GM19240 (cell line): ENCODE measurements at regions not wholly inside any gene's neighbourhood (a gene's known extent, or its start where the extent isn't known, plus 50 kb on each side); places are given as distances from the start of the nearest gene placed in this dataset.

Source experiments
- DNase-seq: peaks from one replicate; pipeline ENCODE4 v3.0.0; 2011; ENCODE audit warnings: low spot score; ENCODE audit not compliant: insufficient read length

DNA sequence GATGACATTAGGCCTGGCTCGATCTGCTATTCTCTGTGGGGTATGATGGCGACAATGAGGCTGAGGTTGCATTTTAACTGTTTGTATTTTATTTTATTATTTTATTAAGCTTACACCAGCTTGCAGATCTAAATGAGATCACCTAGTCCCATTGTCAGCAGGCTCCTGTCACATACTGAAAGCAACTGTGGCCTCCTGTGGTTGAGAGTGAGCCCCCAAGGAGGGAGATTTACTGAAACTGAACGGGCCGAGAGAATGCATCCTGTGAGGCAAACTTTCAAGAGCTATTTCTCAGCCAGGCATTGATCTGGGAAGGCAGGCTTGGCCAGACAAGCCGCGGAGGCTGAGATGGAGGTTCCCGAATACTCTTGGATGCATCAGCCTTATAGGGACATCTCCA, 210.4 kb upstream of the ARRDC4 start:
- DNase-seq, result no peak

DNA sequence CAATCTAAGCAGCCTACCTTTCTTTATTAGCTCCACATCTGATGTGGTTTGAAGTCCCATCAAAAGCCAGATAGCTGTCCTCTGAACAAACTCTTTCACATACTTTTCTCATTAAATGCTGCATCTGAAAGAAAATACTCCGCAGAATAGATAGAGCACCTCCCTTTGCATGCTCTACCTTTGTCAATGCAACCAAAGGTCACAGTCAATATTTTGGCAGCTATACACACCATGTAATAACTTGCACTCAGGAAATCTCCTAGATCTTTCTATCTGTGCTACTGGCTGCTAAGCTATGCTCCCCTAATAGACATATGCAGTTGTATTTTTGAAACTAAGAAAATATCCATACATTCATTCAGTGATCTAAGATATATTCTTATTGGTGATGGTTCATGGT, 204.8 kb upstream of the ARRDC4 start:
- no peak for DNase-seq

DNA sequence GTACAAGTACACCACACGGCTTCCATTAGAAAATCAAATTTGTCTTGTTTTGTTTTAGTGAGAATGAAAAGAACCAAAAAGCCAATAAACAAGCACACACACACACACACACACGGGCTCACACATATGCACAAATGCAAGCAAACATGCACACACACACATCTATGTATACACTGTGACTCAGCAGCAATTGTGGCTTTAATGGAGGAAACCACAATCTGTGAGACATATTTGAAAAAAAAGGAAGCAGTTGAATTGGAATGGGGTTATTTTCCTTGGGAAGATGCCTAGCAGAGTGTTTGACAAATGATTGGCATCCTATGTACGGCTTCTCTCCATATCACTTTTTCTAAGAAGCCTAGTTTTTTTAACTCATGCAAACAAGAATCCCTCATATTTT, 201.1 kb upstream of the ARRDC4 start:
- no peak for DNase-seq

GRCh38 chr15:97761110-97761509, 199.4 kb upstream of the ARRDC4 start:
- DNase-seq, result no peak

DNA sequence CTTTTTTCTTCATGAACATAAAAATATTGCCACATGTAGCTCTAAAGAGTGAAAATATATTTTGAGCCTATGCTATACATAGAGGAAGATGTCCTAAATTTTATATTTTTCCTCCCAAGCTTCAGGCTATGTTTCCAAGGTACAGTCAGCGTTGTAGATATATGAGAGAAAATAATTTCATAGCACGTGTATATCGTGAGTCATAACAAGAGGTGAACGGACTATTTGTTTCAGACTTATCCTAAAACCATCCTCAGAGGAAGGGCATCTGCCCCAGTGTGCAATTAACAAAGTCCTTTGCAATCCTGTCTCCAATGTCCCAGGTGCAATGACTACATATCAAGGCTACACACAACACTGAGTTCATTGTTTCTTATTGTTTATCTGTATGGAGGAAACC, 177.3 kb upstream of the ARRDC4 start:
- no peak for DNase-seq

- no peak for DNase-seq
These were observed 173.8 kb upstream of the ARRDC4 start for GRCh38 chr15:97786741-97787140.

DNA sequence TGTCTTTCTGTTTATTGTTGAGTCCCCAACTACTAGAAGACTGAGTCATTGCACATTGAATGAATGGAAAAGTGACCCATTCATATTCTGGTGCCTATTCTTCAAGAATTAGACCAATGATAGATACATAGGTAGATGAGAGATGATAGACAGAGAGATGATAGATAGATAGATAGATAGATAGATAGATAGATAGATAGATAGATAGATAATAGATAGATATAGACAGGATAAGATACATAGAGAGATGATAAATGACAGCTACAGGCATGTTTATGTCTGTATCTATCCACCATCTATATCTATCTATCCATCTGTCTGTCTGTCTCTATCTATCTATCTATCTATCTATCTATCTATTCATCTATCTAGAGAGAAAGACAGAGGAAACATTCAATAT, 170.3 kb upstream of the ARRDC4 start:
- no peak for DNase-seq

- no peak for DNase-seq
These were observed 168.4 kb upstream of the ARRDC4 start for GRCh38 chr15:97791824-97792792.

DNA sequence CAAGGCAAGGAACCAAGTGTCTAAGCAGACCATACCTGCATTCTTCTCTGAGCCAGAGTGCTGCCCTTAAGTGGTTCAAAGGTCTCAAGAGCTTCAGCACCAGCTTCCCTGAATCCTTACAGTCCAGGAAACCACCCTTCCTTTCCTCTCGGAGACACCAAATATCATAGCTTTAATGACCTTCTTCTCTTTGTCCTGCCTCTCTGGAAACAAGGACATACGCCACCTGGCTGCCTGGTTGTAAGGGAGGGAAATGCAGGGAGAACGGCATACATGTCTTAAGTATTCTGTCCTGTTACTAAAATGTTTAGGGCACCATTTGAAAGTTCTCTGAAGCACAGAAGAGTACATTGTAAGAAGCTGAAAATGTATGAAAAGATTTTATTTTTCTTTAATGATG, 155.6 kb upstream of the ARRDC4 start:
- no peak for DNase-seq

DNA sequence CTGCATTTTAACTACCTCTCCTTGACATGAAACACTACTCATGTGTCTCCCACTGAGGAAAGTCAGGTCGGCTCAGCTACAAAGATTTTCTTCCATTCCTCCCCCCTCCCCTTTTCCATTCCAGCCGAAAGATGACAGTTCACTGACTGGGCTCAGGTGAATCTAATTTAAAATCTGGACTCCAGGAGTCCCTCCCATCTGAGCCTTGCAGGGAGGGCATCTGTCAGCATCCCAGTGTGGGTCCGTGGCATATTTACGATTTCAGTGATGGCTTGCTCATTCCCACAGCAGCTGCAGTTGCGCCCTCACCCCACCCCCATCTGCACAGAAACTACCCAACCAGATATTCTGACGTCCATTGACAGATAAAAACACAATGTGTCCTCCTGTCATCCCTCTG, 153.7 kb upstream of the ARRDC4 start:
- no peak for DNase-seq

DNA sequence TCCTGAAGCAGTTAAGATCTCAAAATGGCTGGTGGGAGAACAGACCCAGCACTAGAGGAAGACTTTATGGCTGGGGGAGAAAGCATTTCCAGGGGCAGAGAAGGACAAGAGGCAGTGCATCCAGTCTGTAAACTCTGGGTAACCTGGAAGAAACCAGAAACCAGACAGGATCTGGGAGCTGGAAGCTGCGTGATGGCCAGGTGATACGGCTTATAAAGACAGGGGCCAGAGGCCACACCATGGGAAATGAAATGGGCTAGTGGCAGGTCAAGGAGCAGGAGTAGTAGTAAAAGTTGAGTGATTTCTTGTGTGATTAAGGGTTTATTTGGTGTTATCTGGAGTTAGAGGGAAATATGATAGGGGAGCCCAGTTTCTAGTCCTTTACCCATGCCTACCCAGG, 144.7 kb upstream of the ARRDC4 start:
- no peak for DNase-seq

DNA sequence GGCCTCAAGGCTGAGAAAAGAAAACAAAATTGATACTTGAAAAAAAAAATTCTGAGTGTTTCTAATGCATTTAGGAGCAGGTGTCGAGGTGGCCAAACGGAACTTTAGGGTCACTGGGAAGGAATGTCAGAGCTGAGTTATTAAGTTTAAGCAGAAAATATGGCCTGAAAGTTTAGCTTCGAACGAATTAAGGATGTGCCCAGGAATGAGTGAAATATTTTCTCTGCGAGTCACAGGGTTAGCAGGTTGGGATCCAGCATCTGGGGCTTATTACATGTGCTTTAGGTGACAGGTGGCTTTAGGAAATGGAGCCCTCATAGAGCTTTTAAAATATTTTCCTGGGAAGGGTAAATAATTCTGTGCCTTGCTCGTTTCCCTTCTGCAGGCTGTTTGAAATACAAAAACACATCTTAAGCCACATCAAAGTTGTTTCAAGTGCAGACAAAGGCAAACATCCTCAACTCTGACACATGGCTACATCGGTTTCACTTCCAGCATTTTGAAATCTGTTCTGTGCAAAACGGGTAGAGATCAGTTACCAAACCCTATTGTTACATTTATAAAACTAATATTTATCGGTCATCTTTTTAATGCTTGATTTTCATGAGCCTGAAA, 143.1 kb upstream of the ARRDC4 start:
- no peak for DNase-seq

GRCh38 chr15:97836003-97836402, 124.5 kb upstream of the ARRDC4 start:
- DNase-seq, result no peak

- no peak for DNase-seq
These were observed 122.6 kb upstream of the ARRDC4 start for GRCh38 chr15:97837896-97838295.

GRCh38 chr15:97838606-97839210, 121.8 kb upstream of the ARRDC4 start:
- no peak for DNase-seq

- no peak for DNase-seq
These were observed 120.0 kb upstream of the ARRDC4 start for GRCh38 chr15:97840501-97840900.

GRCh38 chr15:97841558-97841957, 118.9 kb upstream of the ARRDC4 start:
- no peak for DNase-seq

DNA sequence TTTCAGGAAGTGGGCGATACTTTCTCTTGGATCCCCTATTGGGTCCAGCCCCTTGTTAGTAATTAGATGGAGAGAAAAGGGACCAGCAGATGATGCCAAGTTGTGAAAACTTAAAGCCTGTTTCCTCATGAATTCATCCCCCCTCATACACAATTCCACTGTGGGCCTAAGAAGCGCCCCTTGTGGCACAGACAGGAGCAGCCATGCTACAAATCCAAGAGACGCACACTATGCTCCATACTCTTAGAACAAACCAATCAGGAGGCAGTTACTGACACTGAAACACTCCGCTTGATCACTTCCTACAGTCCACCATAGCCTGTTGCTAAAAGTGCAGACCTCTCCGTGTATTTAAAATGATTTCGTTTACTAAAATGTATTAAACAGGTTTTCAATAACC, 111.3 kb upstream of the ARRDC4 start:
- DNase-seq, result no peak

- DNase-seq, result no peak
These were observed 102.2 kb upstream of the ARRDC4 start for GRCh38 chr15:97858296-97858695.

DNA sequence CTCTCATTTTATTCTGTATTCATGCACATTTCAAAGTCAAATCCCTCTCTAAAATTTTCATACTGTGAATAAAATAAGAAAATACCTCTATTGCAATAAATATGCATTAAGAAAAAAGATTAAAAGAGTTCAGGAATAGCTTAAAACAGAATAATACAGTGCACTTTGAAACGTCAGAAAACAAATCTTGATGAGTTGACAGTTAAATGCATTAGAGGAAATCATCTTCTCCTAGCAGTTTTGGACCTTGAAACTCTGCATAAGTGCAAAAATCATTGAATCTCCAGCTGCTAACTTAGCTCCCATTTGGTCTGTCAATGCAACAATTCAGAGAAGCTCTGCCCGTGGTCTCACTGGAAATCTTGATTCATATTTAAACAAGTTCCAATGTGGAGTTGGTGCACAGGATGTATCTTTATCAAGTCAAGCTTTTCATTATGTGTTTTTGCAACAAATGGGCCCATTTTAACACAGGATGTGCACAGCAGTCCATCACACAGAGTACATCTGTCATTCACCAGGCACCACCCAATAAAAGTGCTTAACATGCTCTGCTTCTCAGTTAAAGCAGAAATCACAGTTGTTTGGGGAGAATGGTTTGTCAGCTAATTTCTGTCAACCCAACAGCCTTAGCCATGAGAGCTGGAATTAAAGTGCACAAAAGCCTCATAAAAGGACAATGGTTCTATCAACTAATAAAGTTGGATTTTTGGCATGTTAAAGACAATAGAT, 98.8 kb upstream of the ARRDC4 start:
- no peak for DNase-seq

DNA sequence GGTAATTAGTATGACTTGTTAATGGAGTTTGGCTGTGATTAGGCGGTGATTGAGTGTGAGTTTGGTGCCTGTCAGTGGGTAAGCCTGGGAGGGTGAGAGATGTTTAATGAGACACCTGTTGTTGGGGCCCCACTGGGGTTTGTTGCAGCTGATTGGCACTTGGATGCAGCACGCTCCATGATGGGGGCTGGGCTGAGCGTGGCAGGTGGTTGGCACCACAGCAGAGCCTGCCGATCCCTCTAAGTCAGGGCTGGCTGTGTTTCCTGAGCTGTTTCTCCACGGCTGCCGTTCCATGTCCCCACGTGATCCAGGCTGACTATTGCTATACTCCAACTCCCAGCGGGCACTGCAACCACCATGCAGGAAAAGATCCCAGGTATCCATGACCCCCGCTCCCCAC, 93.5 kb upstream of the ARRDC4 start:
- no peak for DNase-seq

DNA sequence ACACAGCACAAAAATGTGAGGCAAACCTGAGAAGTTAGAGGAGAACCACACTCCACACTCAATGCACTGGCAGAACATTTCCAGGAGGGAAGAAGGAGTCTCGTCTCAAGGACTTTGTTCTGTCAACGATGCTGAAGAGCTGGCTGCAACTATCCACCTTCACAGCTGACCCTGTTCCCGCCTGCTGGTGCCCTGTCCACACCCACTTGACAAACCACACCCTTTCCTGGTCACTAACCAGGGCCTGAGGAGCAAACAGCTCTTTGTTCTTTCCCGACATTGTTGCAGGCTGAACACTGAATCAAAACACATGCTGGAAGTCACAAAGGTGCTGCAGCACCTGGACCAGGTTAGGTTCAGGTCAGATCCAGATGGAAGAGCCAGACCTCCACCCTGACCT, 92.6 kb upstream of the ARRDC4 start:
- DNase-seq, result no peak
